SU-DHL-6 (cell line): ENCODE measurements at regions not wholly inside any gene's neighbourhood (a gene's known extent, or its start where the extent isn't known, plus 50 kb on each side); places are given as distances from the start of the nearest gene placed in this dataset.

Experiments used
- EZH2phosphoT487 ChIP-seq: fragments of 200-600 bp; sonication (generic), shearing (Covaris generic); conservative IDR thresholded peaks from 2 replicates; pipeline ENCODE4 v1.6.1; 2018; ENCODE audit warnings: mild to moderate bottlenecking, antibody characterized with exemption, low read length, moderate library complexity, mixed read lengths
- TF ChIP-seq, protein P1 (sequence below): fragments of 200-600 bp; sonication (generic); IDR thresholded peaks from one replicate; pipeline ENCODE4 v1.5.1; 2017; ENCODE audit warnings: antibody characterized with exemption, mild to moderate bottlenecking, low read length, moderate library complexity; ENCODE audit not compliant: insufficient read depth, poor library complexity, severe bottlenecking

DNA sequence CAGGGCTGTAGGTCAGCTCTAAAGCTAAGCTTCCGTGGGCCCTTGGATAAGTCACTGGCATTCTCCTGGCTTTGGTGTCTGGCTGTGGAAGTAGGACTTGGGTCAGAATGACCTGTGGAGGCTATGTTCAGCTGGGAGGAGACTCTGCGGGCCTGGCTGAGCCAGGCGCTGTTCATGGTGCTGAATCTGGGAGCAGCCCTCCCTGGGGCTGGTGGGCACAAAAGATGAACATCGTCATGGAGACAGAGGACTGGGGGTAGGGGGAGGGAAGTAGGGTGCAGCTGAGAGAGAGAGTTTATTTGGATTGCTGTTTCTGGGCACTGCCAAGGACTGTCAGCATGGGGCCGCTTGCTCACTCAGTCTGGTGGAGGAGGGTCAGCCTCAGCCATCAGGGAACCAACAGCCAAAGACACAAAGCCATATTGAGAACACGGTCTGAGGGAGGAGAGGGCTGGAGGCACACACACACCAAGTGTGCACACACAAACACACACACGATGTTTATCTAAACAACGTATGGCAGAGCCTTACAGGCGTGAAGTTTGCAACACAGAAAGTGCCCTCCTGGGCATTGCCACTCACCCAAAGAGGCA lies 120.7 kb upstream of the LINGO1 start:
- TF ChIP-seq, protein P1, sequence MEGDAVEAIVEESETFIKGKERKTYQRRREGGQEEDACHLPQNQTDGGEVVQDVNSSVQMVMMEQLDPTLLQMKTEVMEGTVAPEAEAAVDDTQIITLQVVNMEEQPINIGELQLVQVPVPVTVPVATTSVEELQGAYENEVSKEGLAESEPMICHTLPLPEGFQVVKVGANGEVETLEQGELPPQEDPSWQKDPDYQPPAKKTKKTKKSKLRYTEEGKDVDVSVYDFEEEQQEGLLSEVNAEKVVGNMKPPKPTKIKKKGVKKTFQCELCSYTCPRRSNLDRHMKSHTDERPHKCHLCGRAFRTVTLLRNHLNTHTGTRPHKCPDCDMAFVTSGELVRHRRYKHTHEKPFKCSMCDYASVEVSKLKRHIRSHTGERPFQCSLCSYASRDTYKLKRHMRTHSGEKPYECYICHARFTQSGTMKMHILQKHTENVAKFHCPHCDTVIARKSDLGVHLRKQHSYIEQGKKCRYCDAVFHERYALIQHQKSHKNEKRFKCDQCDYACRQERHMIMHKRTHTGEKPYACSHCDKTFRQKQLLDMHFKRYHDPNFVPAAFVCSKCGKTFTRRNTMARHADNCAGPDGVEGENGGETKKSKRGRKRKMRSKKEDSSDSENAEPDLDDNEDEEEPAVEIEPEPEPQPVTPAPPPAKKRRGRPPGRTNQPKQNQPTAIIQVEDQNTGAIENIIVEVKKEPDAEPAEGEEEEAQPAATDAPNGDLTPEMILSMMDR: no peak
- TF ChIP-seq EZH2phosphoT487: no peak
